GM12892 (cell line): ENCODE measurements at regions not wholly inside any gene's neighbourhood (a gene's known extent, or its start where the extent isn't known, plus 50 kb on each side); places are given as distances from the start of the nearest gene placed in this dataset.

ENCODE experiments used
- DNase-seq: peaks from one replicate; pipeline ENCODE4 v3.0.0; 2011; ENCODE audit not compliant: insufficient read length
- FAIRE-seq: peaks from 2 replicates; lab custom pipeline; 2011; peaks lifted over from hg19 to GRCh38; lab: Jason Lieb, UNC
- POLR2A ChIP-seq: IDR thresholded peaks from 2 replicates; pipeline ENCODE4 v1.6.1; 2011; ENCODE audit warnings: low read depth, low read length, control low read depth
- POLR2AphosphoS5 ChIP-seq: IDR thresholded peaks from 2 replicates; pipeline ENCODE4 v1.6.1; 2011; ENCODE audit warnings: low read depth, low read length, control low read depth
- TAF1 ChIP-seq: IDR thresholded peaks from 2 replicates; pipeline ENCODE4 v1.6.1; 2011; ENCODE audit warnings: low read depth, mild to moderate bottlenecking, control low read depth, low read length, borderline replicate concordance

DNA sequence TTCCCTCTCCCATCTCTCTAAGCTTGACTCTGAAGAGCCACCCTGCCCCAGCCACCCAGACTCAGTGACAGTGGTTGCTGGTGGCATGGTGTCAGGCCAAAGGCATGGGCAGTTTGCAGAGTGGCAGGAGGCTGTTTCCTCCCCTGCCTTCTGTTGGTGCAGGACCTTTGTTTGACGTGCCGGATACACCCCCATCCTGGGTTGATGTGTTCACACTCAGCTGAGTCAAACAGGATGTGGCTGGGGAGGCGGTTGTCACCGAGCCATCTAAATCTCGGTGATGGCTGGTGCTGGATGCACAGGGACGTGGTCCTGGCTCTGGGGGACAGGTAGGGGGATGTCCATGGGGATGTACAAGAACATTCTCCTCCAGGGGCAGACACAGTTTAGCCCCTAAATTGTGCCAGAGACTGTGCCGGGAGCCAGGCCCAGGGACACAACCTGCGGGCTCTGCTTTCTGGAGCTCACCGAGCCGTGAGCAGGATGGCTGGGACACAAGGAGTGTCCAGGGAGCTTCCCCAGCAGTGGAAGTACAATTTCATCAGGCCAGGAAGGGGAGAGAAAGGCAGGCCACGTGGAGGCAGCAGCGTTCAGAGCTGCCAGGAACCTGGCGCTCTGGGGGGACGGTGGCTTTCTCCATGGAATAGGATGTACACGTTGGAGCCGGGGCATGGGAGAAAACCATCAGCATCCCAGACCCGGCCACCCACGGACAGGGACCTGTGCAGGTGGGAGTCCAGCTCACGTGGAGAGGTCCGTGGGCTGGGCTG lies 264.2 kb downstream of the SEC14L1 start:
- DNase-seq (peak; percentile 94), FAIRE-seq (peak; percentile 98)
- TF ChIP-seq POLR2A (peak; percentile 31; the same call in 1 of the 2 replicates), POLR2AphosphoS5 (no peak), TAF1 (no peak)

DNA sequence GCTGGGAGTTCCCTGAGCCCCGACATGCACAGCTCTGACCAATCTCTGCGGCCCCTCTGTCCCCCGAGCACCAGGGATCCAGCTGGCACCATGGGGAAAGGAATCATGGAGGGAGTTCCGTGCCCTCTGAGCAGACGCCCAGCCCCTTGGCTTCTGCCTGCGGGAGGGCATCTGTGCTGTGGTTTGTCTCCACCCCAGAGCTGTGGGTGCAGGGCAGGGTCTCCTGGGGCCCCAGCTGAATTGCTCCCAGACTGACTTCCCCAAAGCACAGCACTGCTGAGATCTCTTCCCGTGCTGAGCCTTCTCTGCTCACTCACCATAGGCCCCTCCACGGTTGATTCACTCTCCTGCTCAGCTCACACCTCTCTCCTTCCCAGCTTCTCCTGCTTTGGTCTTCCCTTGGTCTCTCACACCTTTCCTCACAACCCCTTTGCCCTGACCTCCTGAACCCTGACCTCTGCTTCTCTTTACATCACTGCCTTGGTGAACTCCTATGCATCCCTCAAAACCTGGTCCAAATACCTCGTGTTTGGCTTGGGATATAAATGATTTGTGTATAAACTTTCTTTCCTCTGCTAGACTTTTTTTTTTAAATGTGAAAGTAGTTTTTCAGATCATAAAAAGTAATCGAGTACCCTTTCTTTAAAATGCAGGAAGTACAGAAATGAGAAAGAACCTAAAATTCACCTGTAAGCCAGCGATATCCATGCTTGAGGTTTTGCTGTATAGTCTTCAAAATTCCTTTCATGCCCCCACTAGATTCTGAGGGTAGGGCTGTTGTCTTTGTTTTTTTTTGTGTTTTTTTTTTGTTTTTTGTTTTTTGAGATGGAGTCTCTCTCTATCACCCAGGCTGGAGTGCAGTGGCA lies 265.3 kb downstream of the SEC14L1 start:
- FAIRE-seq (peak; percentile 21), DNase-seq (no peak)
- TF ChIP-seq TAF1 = no peak
- TF ChIP-seq POLR2A = peak; percentile 42; the same call in 1 of the 2 replicates
- no peak for TF ChIP-seq POLR2AphosphoS5

GRCh38 chr17:77407321-77408277 lies 266.8 kb downstream of the SEC14L1 start:
- FAIRE-seq = no peak
- TF ChIP-seq POLR2A = no peak
- no peak for TF ChIP-seq POLR2AphosphoS5
- no peak for TF ChIP-seq TAF1
- no peak for DNase-seq

DNA sequence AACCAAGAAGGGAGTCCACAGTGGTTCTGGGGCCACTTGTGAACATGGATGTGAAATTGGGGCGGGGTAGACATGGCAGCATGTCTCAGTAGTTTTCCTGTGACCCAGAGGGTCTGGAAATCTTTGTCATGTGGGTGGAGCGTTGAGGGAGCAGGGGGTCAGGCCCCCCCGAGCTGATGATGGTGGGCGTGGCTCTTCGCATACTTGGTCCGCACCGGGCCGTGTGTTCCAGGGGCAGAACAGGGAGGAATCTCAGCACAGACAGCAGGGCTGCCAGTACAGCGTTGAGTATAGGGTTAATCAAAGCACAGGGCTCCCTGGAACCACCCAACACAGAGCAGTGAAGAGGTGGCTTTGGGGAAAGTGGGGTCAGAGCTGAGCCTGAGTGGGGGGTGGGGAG lies 267.5 kb downstream of the SEC14L1 start:
- TF ChIP-seq POLR2AphosphoS5 (no peak), TAF1 (no peak), POLR2A (no peak)

GRCh38 chr17:77409282-77410161 lies 268.8 kb downstream of the SEC14L1 start:
- no peak for FAIRE-seq
- DNase-seq = no peak

More for the DNA sequence above, 267.5 kb downstream of the SEC14L1 start:
- DNase-seq (no peak), FAIRE-seq (no peak)

GRCh38 chr17:77410470-77410869 lies 269.7 kb downstream of the SEC14L1 start:
- DNase-seq = no peak
- no peak for FAIRE-seq
- TF ChIP-seq POLR2AphosphoS5 = no peak
- no peak for TF ChIP-seq TAF1

More at GRCh38 chr17:77409282-77410161, 268.8 kb downstream of the SEC14L1 start:
- no peak for TF ChIP-seq TAF1
- no peak for TF ChIP-seq POLR2AphosphoS5
- TF ChIP-seq POLR2A = no peak

DNA sequence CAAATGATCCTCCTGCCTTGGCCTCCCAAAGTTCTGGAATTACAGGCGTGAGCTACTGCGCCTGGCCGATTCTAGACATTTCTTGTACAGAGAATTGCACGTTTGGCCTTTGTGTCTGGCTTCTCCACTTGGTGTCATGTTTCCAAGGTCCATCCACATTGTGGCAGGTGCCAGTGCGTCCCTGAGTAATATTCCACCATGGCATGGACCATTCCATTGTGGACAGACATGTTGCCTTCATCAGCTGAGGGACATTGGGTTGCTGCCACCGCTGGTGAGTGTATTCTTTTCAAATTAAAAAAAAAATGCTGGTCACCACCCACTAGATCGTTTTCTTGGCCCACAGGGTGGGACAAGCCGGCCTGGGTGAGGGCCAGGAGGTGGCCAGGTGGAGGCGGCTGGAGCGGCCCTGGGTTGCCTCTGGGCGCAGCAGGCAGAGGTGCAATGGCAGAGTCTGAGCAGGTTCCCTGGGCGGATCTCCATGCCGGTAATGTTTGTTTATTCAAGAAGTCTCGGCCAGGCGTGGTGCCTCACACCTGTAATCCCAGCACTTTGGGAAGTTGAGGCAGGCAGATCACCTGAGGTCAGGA lies 274.1 kb downstream of the SEC14L1 start:
- no peak for FAIRE-seq
- TF ChIP-seq POLR2A (no peak), TAF1 (no peak), POLR2AphosphoS5 (no peak)
- DNase-seq = no peak

DNA sequence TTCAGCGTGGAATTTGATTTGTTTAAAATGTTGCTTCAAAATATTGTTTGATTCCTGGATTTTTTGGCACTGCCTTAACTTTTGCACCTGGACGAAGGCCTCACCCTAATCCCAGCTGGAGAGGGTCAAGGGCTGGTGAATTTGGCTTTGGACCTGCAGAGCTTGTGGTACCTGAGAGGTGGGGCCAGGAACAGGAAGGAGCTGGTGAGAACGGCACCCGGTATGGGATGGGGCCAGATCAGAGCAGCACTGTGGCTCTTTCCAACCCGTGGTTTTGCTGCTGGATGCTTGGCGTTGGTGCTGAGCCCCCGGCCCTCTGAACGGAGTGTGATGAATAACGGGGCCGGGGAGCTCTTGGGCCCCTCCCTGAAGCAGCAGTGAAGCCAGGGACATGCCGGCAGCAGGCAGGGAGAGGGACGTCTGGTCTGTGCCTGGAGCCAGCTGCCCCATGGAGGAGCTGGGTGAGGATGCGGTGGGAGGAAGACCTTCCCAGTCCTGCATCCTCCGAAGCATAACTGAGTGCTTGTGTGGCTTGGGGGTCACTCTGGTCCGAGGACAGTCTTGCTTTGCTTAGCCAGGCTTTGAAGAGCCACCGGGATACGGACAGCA lies 275.4 kb downstream of the SEC14L1 start:
- TF ChIP-seq POLR2A (no peak), POLR2AphosphoS5 (no peak), TAF1 (no peak)
- FAIRE-seq = no peak
- DNase-seq = no peak

GRCh38 chr17:77417575-77417974 lies 276.8 kb downstream of the SEC14L1 start:
- DNase-seq = no peak
- no peak for FAIRE-seq
- TF ChIP-seq POLR2AphosphoS5 = no peak
- no peak for TF ChIP-seq TAF1
- no peak for TF ChIP-seq POLR2A

DNA sequence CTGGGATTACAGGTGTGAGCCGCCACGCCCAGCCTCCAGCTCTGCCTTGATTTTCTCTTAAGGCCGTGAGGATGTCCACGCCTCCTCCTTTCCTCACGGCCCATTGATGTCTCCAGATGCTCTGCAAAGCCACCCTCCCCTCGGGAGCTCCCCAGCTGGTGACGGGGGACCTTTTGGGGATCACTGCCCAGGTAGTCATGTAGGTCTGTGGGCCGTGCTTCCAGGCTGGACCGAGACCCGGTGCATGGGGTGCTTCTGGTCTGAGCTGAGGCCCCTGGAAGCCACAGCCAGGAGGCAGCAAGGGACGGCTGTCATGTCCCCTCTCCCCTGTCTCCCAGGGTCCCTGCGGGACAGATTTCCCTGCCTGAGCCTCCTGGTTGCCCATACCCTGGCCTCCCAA lies 277.8 kb downstream of the SEC14L1 start:
- FAIRE-seq = no peak
- no peak for TF ChIP-seq POLR2A
- no peak for TF ChIP-seq POLR2AphosphoS5
- no peak for TF ChIP-seq TAF1
- DNase-seq = no peak
